MV-4-11 (cell line): ENCODE measurements at regions not wholly inside any gene's neighbourhood (a gene's known extent, or its start where the extent isn't known, plus 50 kb on each side); places are given as distances from the start of the nearest gene placed in this dataset.

Source experiments
- DNase-seq: peaks from one replicate; lab custom pipeline; 2025; lab: John Stamatoyannopoulos, UW

DNA sequence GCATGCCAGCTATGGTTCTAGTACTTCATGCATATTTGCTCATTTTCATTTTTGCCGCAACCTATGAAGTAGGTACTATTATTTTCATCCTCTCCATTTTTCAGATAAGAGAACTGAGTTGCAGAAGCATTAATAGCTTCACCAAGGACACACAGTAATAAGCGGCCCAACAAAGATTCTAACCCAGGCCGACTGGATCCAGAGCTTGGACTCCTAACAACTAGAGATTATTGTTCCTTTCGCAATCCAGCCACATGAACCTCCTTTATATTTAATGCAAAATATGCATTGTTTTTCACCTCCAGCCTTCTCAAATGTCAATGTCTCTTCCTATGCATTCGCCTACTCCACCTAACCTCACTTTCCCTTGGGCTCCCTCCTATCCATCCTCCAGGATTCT lies 148.3 kb downstream of the CCDC34 start:
- no peak for DNase-seq

DNA sequence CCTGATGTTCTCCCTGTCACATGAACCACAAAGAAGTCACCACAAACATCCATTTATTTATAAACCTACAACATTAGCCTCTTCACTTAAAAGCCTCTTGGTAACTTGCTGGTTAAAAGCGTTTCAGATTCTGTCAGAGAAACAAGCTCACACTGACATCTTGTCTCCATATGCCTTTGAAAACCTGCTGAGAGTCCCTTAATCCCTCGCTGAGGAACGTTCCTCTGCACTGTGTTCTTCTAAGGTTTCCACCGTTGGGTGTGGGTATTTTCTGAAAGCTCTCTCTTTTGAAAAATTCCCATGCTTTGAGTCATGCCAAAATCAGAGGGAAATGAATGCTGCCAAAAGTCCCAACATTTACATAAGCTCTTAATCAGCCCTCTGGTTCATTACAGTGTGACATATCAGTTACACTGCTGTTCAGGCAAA lies 149.8 kb downstream of the CCDC34 start:
- DNase-seq = no peak

GRCh38 chr11:27212248-27212780 lies 150.7 kb downstream of the CCDC34 start:
- no peak for DNase-seq

- DNase-seq = peak; percentile 72
Measured at GRCh38 chr11:27211370-27212127, 151.5 kb downstream of the CCDC34 start.

DNA sequence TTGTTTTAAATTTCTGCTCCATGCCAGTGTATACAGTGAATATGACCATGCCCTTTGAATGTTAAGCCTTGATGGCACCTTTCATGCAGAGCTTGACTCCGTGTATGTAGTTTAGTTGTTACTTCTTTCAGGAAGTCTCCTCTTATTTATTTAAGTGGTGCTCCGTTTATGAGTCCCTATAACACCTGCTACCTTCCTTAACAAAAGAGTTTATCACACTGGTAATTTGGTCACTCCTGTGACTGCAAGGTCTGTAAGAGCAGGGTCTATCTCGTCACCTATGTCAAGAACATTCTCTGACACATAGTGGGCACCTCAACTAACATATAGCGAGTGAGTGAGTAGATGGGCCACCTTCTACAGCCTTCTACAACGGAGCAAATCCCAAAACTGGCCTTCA lies 152.5 kb downstream of the CCDC34 start:
- DNase-seq = no peak

GRCh38 chr11:27209562-27210005 lies 153.4 kb downstream of the CCDC34 start:
- DNase-seq = peak; percentile 26

- no peak for DNase-seq
Measured at GRCh38 chr11:27208846-27209245, 154.2 kb downstream of the CCDC34 start.

GRCh38 chr11:27207025-27207650 lies 155.9 kb downstream of the CCDC34 start:
- DNase-seq = no peak

- no peak for DNase-seq
Measured at GRCh38 chr11:27205779-27206570, 157.0 kb downstream of the CCDC34 start.

- DNase-seq = no peak
Measured at GRCh38 chr11:27205250-27205649, 157.8 kb downstream of the CCDC34 start.

DNA sequence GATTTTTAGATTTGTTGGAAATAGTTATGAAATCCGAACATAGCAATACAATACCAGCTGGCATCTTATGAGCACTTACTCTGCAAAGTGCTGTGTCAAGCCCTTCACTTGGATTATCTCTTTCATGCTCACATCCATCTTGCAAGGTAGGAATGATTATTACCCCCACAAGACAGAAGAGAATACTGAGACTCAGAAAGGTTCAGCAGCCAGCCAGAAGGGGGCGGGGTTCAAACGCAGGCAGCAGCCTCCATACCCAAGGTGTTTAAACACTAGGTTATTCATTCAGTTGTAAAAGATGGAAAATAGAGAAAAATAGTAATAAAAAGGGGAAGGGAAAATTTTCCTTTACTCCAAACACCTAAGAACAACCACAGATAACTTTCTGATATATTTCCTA lies 158.5 kb downstream of the CCDC34 start:
- peak; percentile 22 for DNase-seq

DNA sequence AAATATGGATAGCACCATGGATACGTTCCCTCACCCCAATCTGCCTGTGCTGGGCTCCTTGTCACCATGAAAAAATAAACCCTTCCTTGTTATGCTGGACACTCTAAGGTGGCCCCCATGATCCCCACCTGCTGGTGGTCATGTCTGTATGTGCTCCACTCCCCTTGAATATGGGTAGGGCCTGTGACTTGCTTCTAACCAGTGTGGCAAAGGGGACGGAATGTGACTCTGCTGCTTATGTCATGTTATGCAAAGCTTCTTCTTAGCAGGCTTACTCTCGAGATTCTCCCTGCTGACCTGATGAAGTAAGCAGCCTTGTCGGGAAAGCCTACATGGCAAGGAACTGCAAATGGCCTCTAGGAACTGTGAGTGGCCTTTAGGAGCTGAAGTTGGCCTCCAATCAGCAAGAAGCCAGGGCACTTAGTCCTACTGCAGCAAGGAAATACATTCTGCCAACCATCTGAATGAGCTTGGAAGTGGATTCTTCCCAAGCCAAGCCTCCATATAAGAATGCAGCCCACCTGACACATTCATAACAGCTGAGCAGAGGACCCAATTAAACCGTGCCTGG lies 159.9 kb downstream of the CCDC34 start:
- no peak for DNase-seq

DNA sequence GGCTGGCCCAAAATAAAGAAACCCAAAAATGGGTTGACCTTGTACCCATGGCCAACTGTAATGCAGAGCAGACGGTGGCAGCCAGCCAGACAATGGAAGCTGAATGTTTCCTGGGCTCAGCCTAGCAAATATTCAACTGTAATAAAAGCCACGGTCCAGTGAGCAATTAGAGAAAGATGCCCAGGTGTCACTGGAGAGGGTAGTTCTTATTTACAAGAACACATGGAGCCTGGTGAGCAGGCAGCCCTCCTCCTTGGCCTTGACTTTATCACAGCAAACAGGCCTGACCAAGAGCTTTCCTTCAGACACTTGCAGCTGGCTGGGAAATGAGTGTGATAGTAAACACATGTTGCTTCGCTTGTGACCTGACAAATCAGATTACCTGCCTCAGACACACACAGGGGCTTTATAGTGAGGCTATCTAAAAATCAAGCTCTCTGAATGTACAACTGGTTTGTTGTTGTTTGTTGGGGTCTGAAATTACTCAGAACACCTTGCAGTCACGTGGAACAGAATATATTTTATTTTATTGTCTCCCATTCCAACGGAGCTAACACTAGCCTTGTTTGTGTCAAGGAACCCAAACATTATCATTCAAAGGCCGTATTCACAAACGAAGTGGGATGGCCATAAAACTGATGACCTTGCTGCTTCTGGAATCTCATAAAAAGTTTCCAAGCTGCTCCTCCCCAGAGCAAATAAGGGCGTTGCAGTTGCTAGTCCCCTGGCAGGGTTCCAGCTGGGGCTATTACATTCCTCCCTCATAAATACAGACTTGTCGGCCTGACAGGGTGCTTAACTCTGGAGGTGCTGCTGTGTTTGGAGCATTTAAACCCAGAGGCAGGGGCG lies 161.1 kb downstream of the BBOX1 start:
- no peak for DNase-seq

- DNase-seq = no peak
Measured at GRCh38 chr11:27200779-27201453, 160.3 kb downstream of the BBOX1 start.

DNA sequence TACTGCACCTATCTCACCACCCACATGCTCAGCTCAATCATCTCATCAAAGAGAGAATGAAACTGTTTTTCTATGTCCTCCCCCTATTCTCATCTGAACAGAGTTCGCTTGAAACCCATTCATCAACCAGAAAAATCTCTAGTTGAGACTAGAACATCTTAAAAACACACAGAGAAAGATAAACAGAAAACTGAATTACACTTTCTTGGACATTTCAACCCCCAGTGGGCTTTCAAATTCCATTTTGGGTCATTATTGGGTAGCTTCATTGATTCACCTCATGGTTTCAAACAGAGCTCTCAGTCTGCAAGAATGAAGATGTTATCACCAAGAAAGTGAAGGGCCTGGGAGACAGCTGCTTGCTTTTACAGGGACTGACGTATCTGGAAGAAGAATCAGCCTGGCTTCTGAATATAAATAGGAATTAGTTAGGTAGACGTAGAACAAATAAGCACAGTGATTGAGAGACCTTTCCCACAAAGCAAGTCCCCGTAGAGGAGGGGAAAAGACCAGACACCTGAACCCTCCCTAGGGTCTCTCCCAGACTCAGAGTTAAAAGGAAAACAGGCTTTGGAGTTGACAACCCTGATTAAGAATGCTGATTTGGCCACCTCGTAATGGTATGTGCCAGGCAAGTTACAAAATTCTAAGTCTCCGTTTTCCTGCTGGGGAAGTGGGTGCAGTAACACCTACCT lies 155.7 kb downstream of the BBOX1 start:
- DNase-seq = no peak

DNA sequence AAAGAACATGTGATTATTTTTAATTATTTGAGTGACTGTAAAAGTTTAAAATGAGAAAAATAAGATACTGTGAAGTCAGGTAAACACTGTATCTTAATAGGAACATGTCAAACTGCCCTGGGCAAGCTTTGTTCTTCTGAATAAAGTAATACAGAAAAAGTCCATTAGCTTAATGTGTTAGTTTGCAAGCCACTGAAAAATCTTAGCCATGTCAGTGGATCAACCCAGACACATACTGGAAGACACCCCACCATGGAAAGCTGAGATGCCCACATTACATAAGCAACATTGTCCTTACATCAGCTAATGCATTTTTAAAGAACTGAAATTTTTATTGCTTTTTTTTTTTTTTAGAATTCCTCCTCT lies 155.2 kb downstream of the BBOX1 start:
- no peak for DNase-seq

DNA sequence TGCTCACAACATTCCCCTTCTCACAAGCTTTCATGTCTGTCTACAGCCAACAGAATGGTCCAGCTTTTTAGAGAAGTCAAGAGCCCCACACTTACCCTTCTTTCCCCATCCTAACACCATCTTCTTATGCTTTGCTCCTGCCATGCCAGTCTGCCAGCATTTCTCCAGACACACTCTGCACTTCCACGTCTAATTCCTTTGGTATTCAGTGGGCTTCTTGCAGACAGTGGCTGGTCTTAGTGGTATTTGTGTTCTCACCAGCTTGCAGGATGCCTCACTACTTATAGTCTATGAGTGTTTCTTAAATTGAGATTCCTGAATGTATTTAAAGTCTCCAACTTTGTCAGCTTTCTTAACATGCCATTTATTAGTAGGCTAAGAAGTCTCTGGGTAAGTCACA lies 154.4 kb downstream of the BBOX1 start:
- no peak for DNase-seq

DNA sequence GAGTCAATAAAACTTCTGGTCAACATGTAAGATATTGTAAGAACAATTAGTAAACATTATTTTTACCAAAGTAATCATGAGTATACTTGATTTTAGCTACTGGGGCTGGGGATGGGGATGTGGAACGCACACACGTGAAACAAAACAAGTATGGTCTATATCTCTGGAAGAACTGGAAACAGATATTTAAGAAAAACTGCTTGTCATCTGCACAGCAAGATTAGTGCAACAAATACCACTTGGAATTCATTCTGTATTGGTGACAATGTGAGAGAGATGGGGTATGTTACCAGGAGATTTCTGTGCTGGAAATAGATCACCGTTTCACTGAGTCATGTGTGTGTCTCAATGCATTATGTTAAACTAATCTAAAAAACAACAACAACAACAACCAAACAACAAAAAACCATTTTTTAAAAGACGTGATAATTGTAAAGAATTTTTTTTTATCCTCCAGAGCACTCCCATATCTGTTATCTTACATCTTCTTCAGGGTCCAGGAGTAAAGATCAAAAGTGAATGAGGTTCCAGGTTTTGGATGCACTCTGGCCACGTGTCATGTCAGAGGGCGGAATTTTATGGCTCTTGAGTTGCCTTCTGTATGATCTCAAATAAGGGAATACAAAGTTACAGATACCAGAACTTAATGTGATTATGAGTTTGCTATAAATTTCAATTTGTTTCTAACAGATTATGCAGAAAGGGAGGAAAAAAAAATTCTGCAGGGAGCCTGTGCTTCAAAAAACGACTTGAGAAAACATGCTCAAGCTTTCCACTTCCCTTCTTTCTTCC lies 153.0 kb downstream of the BBOX1 start:
- no peak for DNase-seq

GRCh38 chr11:27192184-27192583 lies 151.6 kb downstream of the BBOX1 start:
- DNase-seq = no peak
